Endothelial cell of umbilical vein (primary cell): ENCODE measurements at regions not wholly inside any gene's neighbourhood (a gene's known extent, or its start where the extent isn't known, plus 50 kb on each side); places are given as distances from the start of the nearest gene placed in this dataset.

Experiments
- BruUV-seq: library from RNA; stranded (reverse); fragments of 400-500 nt; replicated peaks from 2 replicates; lab custom pipeline; 2021; lab: Mats Ljungman, UMichigan
- CTCF ChIA-PET: fragments of 300-600, 350-600 bp; sonication (Branson Sonifier 250); formaldehyde crosslinking; loops from one replicate; lab custom pipeline; 2021; ENCODE audit warnings: antibody characterized with exemption, inconsistent platforms; lab: Charles Lee
- POLR2A ChIA-PET: fragments of 300-600, 350-600 bp; sonication (Branson Sonifier 250); formaldehyde crosslinking; loops from one replicate; lab custom pipeline; 2021; ENCODE audit warnings: antibody characterized with exemption, inconsistent platforms; lab: Charles Lee
- DNase-seq: peaks from one replicate; pipeline ENCODE4 v3.0.0-alpha.2; 2011; ENCODE audit warnings: low read depth, low spot score
- FAIRE-seq: peaks from 2 replicates; lab custom pipeline; 2011; peaks lifted over from hg19 to GRCh38; lab: Jason Lieb, UNC
- H2AFZ ChIP-seq: 2 replicates; pipeline ENCODE4 v1.6.0; 2012; ENCODE audit warnings: low read depth, low read length, control low read depth, inconsistent platforms
- H3K27ac ChIP-seq: 2 replicates; pipeline ENCODE4 v1.5.1; 2011; ENCODE audit warnings: low read depth, mild to moderate bottlenecking, control low read depth, low read length, moderate library complexity; ENCODE audit not compliant: insufficient read depth
- H3K27me3 ChIP-seq, 2 experiments: 2 replicates each; pipeline versions ENCODE4 v1.6.0 to v1.6.1; 2011; ENCODE audit warnings: low read length in 2 of 2, mixed read lengths in 1 of 2; ENCODE audit not compliant: control insufficient read depth in 2 of 2, insufficient read depth in 2 of 2
- H3K36me3 ChIP-seq, 2 experiments: 2 replicates in 1 of 2; 3 replicates in 1 of 2; pipeline ENCODE4 v1.5.1; 2011; ENCODE audit warnings: low read length in 2 of 2, mild to moderate bottlenecking in 1 of 2, moderate library complexity in 1 of 2; ENCODE audit not compliant: control insufficient read depth in 2 of 2, insufficient read depth in 2 of 2; ENCODE audit errors: extremely low read depth in 1 of 2
- H3K4me1 ChIP-seq: 3 replicates; pipeline ENCODE4 v1.5.1; 2011; ENCODE audit warnings: mild to moderate bottlenecking, low read length; ENCODE audit not compliant: control insufficient read depth, insufficient read depth; ENCODE audit errors: extremely low read depth
- H3K4me2 ChIP-seq: 2 replicates; pipeline ENCODE4 v1.6.1; 2011; ENCODE audit warnings: low read length, control low read depth, mixed read lengths; ENCODE audit not compliant: insufficient read depth
- H3K4me3 ChIP-seq, 3 experiments: fragments of 200-600 bp in 1 of 3; sonication (generic), shearing (Covaris generic) in 1 of 3; replicated peaks in 1 of 3; 2 replicates each; pipeline ENCODE4 v1.5.1; 2011 to 2016; ENCODE audit warnings: control low read depth in 3 of 3, low read length in 3 of 3, mild to moderate bottlenecking in 2 of 3, inconsistent platforms in 1 of 3, low read depth in 1 of 3, moderate library complexity in 1 of 3; ENCODE audit not compliant: insufficient read depth in 1 of 3
- H3K79me2 ChIP-seq: 2 replicates; pipeline ENCODE4 v1.6.0; 2012; ENCODE audit warnings: low read length, inconsistent platforms; ENCODE audit not compliant: control insufficient read depth, insufficient read depth
- H3K9ac ChIP-seq: replicated peaks from 2 replicates; pipeline ENCODE3; 2011; ENCODE audit warnings: low read length, control low read depth; ENCODE audit not compliant: insufficient read depth; ENCODE audit errors: extremely low read depth
- H3K9me1 ChIP-seq: replicated peaks from 3 replicates; pipeline ENCODE4 v1.6.0; 2011; ENCODE audit warnings: mild to moderate bottlenecking, low read length; ENCODE audit not compliant: control insufficient read depth, insufficient read depth; ENCODE audit errors: extremely low read depth
- H3K9me3 ChIP-seq: replicated peaks from 2 replicates; pipeline ENCODE4 v1.5.1; 2012; ENCODE audit warnings: low read length, inconsistent platforms; ENCODE audit not compliant: control insufficient read depth, insufficient read depth
- H4K20me1 ChIP-seq: replicated peaks from 2 replicates; pipeline ENCODE3; 2011; ENCODE audit warnings: mild to moderate bottlenecking, low read length; ENCODE audit not compliant: control insufficient read depth, insufficient read depth; ENCODE audit errors: extremely low read depth
- CTCF ChIP-seq, 2 donors: IDR thresholded peaks; 1 replicate in 1 of 2; 2 replicates in 1 of 2; pipeline ENCODE4 v1.5.1; 2011; ENCODE audit warnings: low read length in 2 of 2, mild to moderate bottlenecking in 2 of 2, moderate library complexity in 2 of 2, control low read depth in 1 of 2, inconsistent platforms in 1 of 2, low read depth in 1 of 2; ENCODE audit not compliant: insufficient read depth in 1 of 2; ENCODE audit errors: extremely low read depth in 1 of 2
- EZH2 ChIP-seq: IDR thresholded peaks from 2 replicates; pipeline ENCODE4 v1.6.1; 2012; ENCODE audit warnings: borderline replicate concordance, low read depth, mild to moderate bottlenecking, moderate library complexity, low read length, inconsistent platforms; ENCODE audit not compliant: severe bottlenecking
- FOS ChIP-seq: IDR thresholded peaks from 2 replicates; pipeline ENCODE4 v1.6.1; 2011; ENCODE audit warnings: mild to moderate bottlenecking, low read length, moderate library complexity, borderline replicate concordance; ENCODE audit not compliant: insufficient read depth
- GATA2 ChIP-seq: IDR thresholded peaks from 2 replicates; pipeline ENCODE4 v1.7.0; 2011; ENCODE audit warnings: low read depth, mild to moderate bottlenecking, moderate library complexity, mixed read lengths, low read length; ENCODE audit not compliant: insufficient read length, insufficient read depth
- JUN ChIP-seq: IDR thresholded peaks from 2 replicates; pipeline ENCODE4 v1.6.1; 2011; ENCODE audit warnings: borderline replicate concordance, low read depth; ENCODE audit not compliant: insufficient read length, insufficient read depth
- MAX ChIP-seq: IDR thresholded peaks from 2 replicates; pipeline ENCODE4 v1.6.1; 2011; ENCODE audit not compliant: insufficient read depth, insufficient read length
- MYC ChIP-seq: IDR thresholded peaks from one replicate; pipeline ENCODE4 v1.6.1; 2011; ENCODE audit warnings: mild to moderate bottlenecking, low read depth, low read length
- POLR2A ChIP-seq: IDR thresholded peaks from 2 replicates; pipeline ENCODE4 v1.6.1; 2012; ENCODE audit warnings: low read depth, mild to moderate bottlenecking, control low read depth, low read length
- POLR2AphosphoS5 ChIP-seq: IDR thresholded peaks from 2 replicates; pipeline ENCODE4 v1.6.1; 2012; ENCODE audit warnings: low read depth, mild to moderate bottlenecking, control low read depth, low read length, moderate library complexity; ENCODE audit not compliant: insufficient read depth
- dilution Hi-C: fragments of 300-500 bp; cut with MboI; formaldehyde crosslinking; loops from one replicate; pipeline ENCODE4 v1.15.0; 2019; ENCODE audit warnings: low sequenced_read_pairs; ENCODE audit not compliant: extremely low pct_ligation_motif_present
- intact Hi-C: fragments of 100-400 bp; cut with micrococcal nuclease; formaldehyde crosslinking; loops from one replicate; pipeline ENCODE4 v1.10.0; 2022

- ChIA-PET POLR2A (no interaction called here), CTCF (no interaction called here)
- Histone ChIP-seq H3K27me3 (no peaks in the 10 kb centered on the region), H3K9ac (no peak overlapping the region), H3K27ac (no peak overlapping the region), H3K36me3 (no peaks in the 10 kb centered on the region), H4K20me1 (no peaks in the 10 kb centered on the region), H3K9me3 (peaks cover 7% of the 10 kb centered on the region), H3K4me3 (no peak overlapping the region), H3K79me2 (no peaks in the 10 kb centered on the region), H3K9me1 (no peaks in the 10 kb centered on the region), H2AFZ (no peak overlapping the region), H3K4me1 (no peaks in the 10 kb centered on the region), H3K4me2 (no peak overlapping the region)
- dilution Hi-C loops (no loop called here), intact Hi-C loops (no loop called here)
- no peak for FAIRE-seq
- TF ChIP-seq JUN (no peak), CTCF (IDR thresholded peaks at IDR 0.05; ENCODE audit: extremely low read depth in 1 of 2, insufficient read depth in 1 of 2, low read depth in 1 of 2, low read length in 2 of 2) (no peak), POLR2A (no peak), GATA2 (no peak), MYC (no peak), FOS (no peak), EZH2 (no peak), POLR2AphosphoS5 (no peak), MAX (no peak)
- no peak for DNase-seq
- no TSS peak for BruUV-seq
These were observed 1019.4 kb downstream of the TYW1 start for GRCh38 chr7:68015978-68016532.
